DMS153 (cell line): ENCODE measurements at regions not wholly inside any gene's neighbourhood (a gene's known extent, or its start where the extent isn't known, plus 50 kb on each side); places are given as distances from the start of the nearest gene placed in this dataset.
"Not testable (repeated sequence)": the region's sequence is repeated elsewhere in the genome, so short reads cannot be mapped to it uniquely, and the experiment has no call there.

Source experiments
- DNase-seq: peaks from one replicate; lab custom pipeline; 2025; lab: John Stamatoyannopoulos, UW

- no peak for DNase-seq
Observed at GRCh38 chr13:61138857-61139256, 276.8 kb downstream of the PCDH20 start.

- no peak for DNase-seq
Observed at GRCh38 chr13:61136515-61136914, 279.1 kb downstream of the PCDH20 start.

GRCh38 chr13:61136093-61136492 lies 279.6 kb downstream of the PCDH20 start:
- DNase-seq = no peak

- DNase-seq = no peak
Observed at GRCh38 chr13:61135583-61135982, 280.1 kb downstream of the PCDH20 start.

- DNase-seq = no peak
Observed at GRCh38 chr13:61128850-61129645, 286.6 kb downstream of the PCDH20 start.

GRCh38 chr13:61123538-61124289 lies 291.9 kb downstream of the PCDH20 start:
- DNase-seq = no peak

GRCh38 chr13:61113140-61113658 lies 302.4 kb downstream of the PCDH20 start:
- DNase-seq = no peak

- DNase-seq = no peak
Observed at GRCh38 chr13:61111529-61111928, 304.1 kb downstream of the PCDH20 start.

GRCh38 chr13:61110732-61111131 lies 304.9 kb downstream of the PCDH20 start:
- no peak for DNase-seq

- DNase-seq = no peak
Observed at GRCh38 chr13:61109741-61110140, 305.9 kb downstream of the PCDH20 start.

GRCh38 chr13:61107989-61108388 lies 307.7 kb downstream of the PCDH20 start:
- no peak for DNase-seq

- no peak for DNase-seq
Observed at GRCh38 chr13:61095885-61096284, 319.8 kb downstream of the PCDH20 start.

GRCh38 chr13:61094865-61095264 lies 320.8 kb downstream of the PCDH20 start:
- DNase-seq = no peak

GRCh38 chr13:61089894-61090293 lies 325.8 kb downstream of the PCDH20 start:
- not testable (repeated sequence) for DNase-seq

GRCh38 chr13:61086087-61086486 lies 329.6 kb downstream of the PCDH20 start:
- DNase-seq = no peak

GRCh38 chr13:61084988-61085387 lies 330.7 kb downstream of the PCDH20 start:
- DNase-seq = no peak

- DNase-seq = no peak
Observed at GRCh38 chr13:61078976-61079770, 336.5 kb downstream of the PCDH20 start.

- DNase-seq = no peak
Observed at GRCh38 chr13:61052175-61052574, 363.5 kb downstream of the PCDH20 start.

GRCh38 chr13:61045251-61045650 lies 370.4 kb downstream of the PCDH20 start:
- no peak for DNase-seq

- DNase-seq = no peak
Observed at GRCh38 chr13:61040181-61040580, 375.5 kb downstream of the PCDH20 start.

- no peak for DNase-seq
Observed at GRCh38 chr13:61039302-61039701, 376.3 kb downstream of the PCDH20 start.

GRCh38 chr13:61036715-61037114 lies 378.9 kb downstream of the PCDH20 start:
- DNase-seq = no peak
